T1000 (cell line): ENCODE measurements at regions not wholly inside any gene's neighbourhood (a gene's known extent, or its start where the extent isn't known, plus 50 kb on each side); places are given as distances from the start of the nearest gene placed in this dataset.

Source experiments
- DNase-seq: peaks from one replicate; lab custom pipeline; 2025; ENCODE audit warnings: mixed read lengths; lab: John Stamatoyannopoulos, UW

GRCh38 chr2:239467956-239468490 lies 67.2 kb upstream of the HDAC4 start:
- no peak for DNase-seq

- no peak for DNase-seq
Measured at GRCh38 chr2:239467281-239467955, 66.6 kb upstream of the HDAC4 start.

DNA sequence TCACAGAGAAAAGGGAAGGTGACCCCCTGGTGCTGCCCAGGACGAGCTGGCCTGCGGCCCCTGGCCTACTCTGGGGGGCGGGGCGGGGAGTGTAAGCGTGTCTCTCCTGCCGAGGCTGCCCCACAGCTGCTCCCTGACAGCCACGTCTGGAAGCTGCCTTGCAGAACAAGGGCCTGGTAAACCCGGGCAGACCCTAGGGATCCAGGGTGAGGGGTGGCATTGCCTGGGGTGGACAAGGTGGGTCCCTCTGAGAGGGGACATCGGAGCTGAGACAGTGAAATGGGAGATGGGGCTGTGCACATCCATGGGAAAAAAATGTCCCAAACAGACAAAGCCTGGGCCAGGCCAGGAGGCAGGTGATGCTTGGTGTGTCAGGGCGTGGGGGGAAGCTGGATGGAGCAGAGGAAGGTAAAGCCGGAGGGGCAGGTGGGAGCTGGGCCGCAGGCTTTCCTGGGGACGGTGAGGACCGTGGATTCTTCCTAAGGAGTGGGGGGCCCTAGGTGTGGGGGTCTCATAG lies 66.0 kb upstream of the HDAC4 start:
- no peak for DNase-seq

DNA sequence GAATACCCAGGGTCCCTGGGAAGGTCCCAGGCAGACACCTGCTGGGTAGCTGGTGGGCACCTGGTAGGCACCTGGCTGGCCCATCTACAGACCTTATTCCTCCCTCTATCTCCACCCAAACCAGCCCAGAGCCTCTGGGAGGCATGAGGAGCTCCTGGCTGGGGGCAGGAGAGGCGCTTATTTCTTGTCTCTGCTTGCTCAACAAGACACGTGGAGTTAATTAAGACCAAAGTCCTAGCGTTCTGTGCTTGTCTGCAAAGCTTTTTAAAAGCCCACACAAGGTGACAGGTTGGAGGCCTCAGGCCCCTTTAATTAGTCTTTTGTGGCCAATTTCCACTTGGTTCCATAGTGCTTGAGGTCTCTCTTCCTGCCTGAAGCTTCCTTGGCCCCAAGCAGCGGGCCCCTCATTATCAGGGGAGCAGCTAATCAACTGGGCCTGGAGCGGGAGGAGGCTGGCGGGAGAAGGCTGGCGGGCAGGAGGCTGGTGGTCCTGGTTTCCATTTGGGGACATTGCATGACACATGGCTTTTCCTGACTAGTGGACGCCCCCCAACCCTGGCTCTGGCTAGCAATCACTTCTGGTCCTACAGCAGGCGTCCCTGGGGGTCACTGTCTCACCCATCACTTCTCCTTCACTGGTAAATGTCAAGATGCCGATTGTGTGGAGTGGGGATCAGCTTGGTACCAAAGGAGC lies 65.4 kb upstream of the HDAC4 start:
- no peak for DNase-seq

GRCh38 chr2:239465017-239466001 lies 64.5 kb upstream of the HDAC4 start:
- peak; percentile 11 for DNase-seq

DNA sequence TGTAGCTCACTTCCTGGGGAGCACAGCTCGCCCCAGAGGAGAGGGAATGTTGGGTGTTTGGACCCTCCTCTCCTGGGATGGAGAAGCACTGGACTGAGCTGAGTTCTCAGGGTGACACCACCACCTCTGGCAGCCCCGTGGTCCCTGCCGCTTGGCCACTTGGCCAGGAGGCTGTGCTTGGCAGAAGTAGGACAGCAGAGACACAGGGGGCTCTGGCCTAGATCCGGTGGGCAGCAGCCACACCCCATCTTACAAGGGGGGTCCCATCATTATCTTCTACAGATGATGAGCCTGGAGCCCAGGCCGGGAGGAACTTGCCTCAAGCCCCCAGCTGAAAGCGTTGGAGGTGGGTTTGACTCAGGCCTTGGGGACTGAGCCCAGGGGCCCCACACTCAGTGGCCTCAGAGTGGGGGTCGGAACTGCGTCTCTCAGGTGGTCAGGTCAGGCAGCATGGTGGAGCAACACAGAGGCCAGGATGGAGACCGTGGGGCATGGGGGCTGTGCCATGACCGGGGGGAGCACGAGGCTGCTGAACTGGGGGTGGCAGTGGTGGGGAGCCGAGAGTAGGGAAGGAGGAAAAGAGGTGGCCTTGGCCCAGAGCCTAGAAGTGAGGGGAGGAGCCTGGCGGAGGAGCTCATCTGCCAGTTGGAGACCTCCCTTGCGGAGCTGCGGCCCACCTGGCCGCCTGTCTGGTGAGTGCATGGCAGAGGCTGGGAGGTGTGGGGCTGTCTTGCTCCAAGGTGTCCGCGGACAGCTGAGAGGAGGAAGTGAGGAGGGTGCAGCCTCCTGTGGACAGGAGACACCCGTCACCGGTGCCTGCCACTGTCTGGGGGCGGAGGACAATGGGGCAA lies 63.6 kb upstream of the HDAC4 start:
- DNase-seq = no peak

- no peak for DNase-seq
Measured at GRCh38 chr2:239463541-239464165, 62.8 kb upstream of the HDAC4 start.

- no peak for DNase-seq
Measured at GRCh38 chr2:239462671-239463506, 62.1 kb upstream of the HDAC4 start.

DNA sequence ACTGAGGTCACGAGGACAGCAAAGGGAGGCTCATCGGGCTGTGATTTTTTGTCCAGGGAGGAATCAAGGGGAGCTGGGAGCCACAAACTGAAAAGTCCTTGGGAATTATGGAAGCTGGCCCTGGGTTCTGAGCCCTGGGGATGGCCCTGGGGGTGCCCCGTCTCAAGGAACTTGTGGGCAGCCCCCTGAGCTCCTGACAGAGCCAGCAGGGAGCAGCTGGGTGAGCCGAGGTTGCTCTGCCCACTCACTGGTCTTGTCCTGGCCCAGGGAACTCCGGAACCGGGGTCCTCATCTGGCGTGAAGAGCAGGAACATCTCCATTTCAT lies 61.3 kb upstream of the HDAC4 start:
- DNase-seq = no peak

- no peak for DNase-seq
Measured at GRCh38 chr2:239461291-239462190, 60.7 kb upstream of the HDAC4 start.

DNA sequence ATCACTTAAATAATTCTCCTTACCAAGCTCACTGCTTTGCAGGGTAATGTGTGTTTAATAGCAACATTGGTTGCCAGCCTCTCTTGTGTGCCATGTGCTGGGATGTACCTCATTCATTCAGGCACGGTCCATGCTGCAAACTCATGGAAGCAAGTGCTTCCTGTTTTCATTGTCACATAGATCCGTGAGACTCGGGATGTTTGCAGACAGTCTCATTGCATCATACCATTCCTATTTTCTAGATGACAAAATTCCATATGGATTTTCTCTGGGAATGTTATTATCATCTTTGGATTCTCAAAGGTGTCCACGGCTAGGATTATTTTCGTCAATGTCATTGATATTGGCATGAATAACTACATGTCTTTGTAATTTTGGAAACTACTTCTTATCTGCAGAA lies 60.0 kb upstream of the HDAC4 start:
- no peak for DNase-seq

DNA sequence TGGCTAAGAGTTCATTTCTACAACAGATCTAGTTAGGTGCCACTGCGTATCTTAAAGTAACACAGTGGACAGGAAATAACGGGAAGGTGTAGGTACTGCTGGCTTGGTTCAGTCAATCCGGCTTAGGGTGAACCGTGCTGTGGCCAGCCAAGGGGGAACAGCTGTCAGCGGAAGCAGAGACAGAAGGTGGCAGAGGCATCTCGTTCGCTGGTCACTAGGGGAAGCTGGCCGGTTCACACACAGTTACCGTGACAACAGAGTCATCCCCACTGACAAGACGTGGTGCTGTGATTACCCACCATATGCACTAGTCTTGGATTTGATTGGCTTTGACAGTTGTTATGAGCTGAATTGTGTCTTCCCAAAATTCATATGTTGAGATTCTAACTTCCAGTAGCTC lies 58.8 kb upstream of the HDAC4 start:
- DNase-seq = no peak

GRCh38 chr2:239459056-239459455 lies 58.2 kb upstream of the HDAC4 start:
- DNase-seq = no peak

DNA sequence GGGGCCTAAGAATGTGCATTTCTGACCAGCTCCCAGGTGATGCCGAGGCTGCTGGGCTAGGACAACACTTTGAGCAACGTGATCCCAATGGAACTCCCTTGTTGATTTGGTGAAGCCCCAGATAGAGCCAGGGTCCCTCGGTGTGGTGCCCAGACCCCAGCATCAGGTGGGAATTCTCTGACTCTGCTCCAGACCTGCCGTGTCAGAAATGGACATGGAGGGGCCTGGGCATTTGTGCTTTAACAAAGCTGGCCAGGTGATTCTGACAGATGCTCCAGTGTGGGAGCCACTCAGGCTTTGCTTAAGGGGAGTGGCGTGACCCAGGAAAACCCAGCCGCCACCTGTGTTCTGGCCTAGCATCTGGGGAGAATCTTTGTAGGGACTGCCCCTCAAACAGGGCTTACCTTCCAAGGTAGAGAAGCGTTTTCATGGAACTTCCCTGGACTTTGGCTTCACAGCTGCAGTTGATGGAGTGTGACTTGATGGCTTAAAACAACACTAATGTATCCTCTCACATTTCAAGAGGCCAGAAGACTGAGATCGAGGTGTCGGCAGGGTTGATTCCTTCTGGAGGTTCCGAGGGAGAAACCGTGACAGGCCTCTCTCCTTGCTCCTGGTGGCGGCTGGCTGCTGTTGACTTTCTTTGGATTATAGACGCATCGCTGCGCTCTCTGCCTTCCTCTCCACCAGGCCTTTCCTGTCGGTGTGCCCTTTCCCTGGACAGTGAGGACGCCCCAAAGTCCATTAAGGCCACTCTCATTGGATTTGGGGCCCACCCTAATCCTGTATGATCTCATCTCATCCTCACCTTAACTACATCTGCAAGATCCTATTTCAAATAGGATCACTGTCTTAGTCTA lies 57.0 kb upstream of the HDAC4 start:
- no peak for DNase-seq

GRCh38 chr2:239456940-239457339 lies 56.1 kb upstream of the HDAC4 start:
- DNase-seq = no peak

DNA sequence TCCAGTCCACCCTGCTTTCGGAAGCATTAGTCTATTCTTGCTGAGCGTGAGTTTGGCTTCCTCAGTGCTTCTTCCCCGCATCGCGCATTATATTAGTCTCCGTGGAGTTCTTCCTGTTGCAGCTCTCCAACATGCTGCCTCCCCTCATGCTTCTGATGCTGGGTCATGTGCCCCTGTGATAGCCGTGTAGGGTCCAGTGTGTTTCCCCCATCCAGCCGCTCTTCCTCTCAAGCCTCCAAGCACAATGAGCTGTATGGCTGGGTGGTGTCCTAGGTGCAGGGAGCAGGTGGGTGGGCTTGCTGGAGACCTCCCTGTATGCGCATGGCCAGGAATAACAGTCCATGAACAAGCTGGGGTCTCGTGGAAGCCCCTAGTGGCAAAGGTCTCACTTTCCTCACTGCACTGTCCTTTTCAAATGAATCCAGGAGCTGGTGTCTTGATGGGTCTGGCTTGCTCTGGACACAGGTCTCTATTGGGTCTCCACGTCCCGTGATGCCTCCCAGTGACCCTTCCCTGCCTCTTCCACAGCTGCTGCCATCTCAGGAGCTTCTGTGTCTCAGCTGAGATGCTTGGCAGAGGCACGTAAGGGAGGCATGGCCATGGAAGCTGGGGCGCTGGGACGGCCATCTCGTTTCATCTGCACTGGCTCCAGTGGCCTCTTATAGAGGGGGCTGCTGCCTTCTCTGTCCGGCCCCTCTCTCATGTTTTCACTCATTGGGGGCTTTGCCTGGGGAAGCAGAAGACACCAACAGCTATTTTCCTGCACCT lies 54.8 kb upstream of the HDAC4 start:
- no peak for DNase-seq

GRCh38 chr2:239454507-239454906 lies 53.7 kb upstream of the HDAC4 start:
- no peak for DNase-seq
